HK-2 (cell line): ENCODE measurements at regions not wholly inside any gene's neighbourhood (a gene's known extent, or its start where the extent isn't known, plus 50 kb on each side); places are given as distances from the start of the nearest gene placed in this dataset.
"Not testable (repeated sequence)": the region's sequence is repeated elsewhere in the genome, so short reads cannot be mapped to it uniquely, and the experiment has no call there.

ENCODE experiments used
- DNase-seq: peaks from one replicate; pipeline ENCODE4 v3.0.0-alpha.2; 2018; ENCODE audit not compliant: unreplicated experiment

DNA sequence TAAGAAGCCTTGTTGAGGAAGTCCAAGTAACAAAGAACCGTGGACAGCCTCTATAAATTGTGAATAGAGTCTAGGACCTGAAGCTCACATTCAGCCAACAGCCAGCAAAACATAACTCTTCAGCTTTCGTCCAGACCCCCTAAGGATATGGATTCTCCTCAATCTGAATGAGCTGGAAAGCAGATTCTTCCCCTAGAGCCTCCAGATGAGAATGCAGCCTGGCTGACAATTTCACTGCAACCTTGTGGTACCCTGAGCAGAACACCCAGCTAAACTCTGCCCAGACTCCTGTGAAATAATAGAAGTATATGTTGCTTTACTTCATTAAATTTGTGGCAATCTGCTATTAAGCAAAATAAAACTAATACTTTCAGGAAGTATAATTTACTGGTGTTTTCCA, 483.5 kb upstream of the SLC8A1 start:
- no peak for DNase-seq

DNA sequence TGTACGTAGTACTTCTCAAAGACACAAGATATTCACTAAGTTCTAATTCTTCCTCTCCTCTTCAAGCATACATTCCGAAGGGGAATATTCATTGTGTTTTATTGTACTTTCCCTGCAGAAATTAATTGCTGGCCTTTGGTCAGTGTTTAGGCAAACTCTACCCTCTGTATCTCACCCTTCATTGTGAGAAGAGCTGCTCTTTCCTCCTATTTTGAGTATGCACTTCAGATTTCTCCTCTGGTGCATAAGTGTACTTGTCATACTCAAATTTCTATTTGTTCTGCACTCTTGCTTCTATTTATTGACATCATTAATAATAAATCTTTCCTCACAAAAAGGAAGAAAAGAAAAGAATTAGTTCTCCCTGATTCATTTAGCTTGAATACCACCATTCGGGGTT, 485.4 kb upstream of the SLC8A1 start:
- DNase-seq, result no peak

DNA sequence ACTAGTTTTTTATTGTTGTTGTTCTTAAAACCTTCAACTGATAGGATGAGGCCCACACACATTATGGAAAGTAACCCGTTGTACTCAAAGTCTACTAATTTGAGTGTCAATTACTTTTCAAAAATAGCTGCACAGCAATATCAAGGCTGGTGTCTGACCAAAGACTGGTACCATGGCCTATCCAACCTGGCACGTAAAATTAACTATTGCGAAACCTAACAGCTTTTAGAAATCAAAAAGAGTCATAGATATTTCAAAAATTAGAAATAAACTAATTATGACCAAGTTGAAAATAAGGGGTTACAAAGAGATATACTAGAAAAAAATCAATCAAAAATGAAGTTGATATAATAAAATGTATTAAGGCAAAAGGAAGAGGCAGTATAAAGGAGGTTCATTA, 501.5 kb upstream of the SLC8A1 start:
- no peak for DNase-seq

DNA sequence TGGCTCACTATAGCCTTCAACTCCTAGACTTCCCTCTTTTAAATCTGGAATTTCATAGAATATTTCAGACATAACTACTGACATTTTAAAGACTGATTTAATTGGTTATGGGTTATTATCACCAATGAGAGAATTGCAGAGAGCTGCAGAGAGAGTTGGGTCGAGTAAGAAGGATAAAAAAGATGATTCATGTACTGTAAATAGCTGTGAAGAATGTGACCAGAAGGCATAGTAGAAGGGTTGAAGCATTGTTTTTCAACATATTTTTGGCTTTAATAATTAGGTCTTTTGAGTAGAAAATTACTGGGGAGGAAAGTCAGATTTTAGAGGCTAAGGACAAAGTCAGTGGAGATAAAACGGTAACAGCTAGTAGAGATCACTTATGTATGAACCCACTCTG, 503.2 kb upstream of the SLC8A1 start:
- no peak for DNase-seq

DNA sequence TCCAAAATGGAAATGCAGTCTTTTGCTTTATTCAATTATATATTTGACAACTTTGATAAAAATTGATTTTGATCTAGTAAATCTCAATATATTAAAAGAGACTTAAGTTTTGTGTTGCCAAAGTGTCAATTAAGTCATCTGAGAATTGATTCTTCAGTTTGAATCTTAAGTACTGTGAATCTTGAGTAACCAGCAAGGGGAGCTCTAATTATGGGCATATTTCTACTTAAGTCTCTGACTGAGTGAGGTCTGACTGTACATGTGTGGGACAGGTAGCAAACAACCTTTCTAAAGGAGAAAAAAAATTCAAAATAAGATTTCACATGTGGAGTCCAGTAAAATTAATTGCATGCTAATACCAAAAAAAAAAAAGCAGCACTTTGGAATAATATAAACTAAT, 503.7 kb upstream of the SLC8A1 start:
- no peak for DNase-seq

DNA sequence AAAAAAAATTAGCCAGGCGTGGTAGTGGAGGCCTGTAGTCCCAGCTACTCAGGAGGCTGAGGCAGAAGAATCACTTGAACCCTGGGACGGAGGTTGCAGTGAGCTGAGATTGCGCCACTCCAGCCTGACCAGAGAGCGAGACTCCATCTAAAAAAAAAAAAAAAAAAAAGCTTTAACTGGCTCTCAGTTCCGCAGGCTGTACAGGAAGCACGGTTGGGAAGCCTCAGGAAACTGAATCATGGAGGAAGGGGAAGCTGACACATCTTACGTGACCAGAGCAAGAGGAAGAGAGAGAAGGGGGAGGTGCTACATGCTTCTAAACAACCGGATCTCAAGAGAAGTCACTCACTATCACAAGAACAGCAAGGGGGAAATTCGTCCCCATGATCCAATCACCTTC, 505.6 kb upstream of the SLC8A1 start:
- DNase-seq, result peak; percentile 15

DNA sequence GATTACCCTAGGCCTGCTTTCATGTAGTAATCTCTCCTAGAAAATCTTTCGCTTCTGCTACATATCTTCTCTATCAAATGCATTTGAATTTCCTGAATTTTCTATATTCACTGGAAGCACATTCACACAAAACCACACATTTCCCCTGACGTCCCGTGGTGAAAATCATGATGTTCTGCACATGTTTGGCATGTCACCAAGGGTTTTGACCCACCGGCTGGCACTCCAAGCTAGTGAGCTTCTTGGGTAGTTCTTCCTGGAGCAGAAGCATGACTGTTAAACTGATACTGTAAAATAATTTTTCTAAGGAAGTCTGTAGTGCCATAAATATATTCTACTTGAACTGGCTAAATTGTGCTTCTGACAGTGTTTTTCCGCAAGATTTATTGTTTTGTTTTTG, 510.1 kb upstream of the SLC8A1 start:
- DNase-seq, result no peak

DNA sequence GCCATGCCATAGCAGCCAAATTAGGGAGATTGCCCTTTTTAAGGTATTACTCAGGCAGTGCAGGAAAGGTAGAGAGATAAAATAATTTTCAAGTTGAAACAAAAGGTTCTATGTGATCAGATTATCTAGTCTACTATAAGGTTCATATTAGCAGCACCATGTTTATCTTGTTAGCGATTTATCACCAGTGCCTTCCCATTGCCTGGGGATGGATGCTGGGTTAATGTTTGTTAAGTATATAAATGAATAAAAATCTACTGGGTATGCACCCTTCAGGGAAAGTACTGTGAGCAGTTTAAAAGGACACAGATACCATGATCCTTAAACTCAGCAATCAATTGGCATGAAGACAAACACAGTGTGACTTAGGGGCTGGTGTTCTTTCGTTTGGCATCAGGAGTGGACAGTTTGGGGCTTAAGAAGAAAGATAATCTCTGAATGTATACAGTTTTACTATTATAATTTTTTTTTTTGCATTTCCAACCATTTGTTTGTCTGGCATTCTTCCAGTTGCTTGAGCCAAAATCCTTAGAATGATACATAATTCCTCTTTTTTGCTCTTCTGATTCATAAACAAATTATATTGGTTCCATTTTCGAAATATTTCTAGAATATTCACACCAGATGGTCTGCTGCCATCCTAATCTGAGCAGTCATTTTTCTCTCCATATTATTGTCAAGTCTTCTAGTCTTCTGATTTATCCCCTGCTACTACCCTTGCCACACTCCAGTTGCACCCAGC, 512.8 kb upstream of the SLC8A1 start:
- DNase-seq, result no peak

DNA sequence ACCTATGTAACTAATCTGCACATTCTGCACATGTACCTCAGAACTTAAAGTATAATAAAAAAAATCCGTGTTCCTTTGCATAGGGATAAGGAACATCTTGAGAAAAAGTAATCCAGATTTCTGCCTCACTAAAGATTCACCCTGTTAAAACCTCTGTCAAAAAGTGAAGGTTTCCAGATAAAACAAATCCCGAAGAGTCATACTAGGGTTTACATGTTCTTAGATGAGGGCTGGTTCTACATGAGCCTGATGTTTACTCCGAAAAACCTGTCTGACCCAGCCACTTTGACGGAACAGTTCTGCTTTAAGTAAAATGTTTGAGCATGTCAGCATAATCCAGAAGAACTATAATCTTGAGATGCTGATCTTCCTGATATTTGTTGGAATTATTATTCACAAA, 515.6 kb upstream of the SLC8A1 start:
- no peak for DNase-seq

DNA sequence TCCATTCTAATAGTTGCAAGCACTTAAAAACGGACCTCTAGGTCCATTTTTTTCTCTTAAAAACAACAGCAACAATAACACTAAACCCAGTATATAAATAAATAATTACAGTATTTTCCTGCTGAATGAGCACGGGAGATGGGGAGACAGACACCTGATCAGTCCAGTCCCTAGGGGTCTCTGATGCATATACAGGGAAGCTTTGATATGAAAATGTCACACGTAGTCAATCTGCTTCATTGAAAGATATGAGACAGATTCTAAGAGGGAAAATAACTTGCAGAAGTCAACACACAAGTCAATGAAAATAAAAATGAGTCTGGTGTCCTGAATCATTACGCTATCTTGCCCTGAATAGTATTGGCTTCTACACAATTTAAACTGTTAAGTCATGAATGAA, 523.3 kb upstream of the SLC8A1 start:
- no peak for DNase-seq

DNA sequence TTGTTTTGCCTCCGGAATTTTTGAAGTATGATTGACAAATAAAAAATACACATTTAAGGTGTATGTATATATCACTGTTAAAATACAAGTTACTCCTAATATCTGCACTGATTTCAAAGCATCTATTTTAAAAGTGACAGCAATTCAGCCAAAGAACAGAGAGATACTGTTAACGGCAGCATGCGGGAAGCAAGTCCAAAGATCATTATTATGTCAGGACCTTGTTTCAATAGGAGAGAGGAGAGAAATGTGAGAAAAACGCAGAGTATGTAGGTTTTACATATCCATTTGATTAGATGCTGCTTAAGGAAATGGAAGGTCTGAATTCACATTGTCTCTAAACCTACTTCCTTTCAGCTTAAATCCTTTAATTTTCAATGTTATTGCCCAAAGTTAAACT, 545.5 kb upstream of the SLC8A1 start:
- no peak for DNase-seq

DNA sequence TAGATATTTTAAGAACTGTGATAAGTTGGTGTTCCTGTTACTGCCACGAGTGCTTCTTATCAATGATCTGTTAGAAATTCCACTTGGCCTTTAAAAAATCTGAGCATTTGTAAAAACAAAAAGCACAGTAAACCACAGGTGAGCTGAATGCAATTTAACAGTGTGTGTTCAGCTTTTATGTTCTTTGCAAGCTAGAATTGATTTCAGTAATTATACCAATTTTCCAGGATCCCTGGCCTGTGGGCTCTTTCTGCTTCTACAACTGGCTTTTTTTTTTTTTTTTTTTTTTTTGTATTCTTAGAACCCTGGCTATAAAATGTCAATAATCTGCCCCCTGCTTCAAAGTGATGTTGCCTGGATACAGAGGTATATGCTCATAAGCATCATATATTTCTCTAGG, 548.5 kb upstream of the SLC8A1 start:
- no peak for DNase-seq

DNA sequence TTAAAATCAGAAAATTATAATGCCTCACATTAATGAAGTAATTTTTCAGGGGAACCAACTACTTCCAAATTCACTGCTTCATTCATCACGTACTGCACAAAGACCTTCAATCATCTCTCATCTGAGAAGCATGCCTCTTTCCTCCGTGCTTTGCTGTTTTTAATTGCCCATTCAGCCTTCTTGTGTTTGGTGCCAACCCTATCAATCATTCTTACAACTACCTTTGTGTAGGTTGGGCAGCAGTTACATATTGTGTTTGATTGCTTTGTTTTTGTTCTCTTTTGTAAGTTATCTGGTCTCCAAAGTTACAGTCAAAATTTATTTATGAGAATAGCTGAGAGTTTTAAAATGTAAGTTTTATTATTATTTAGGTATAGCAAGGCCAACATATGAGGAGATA, 549.0 kb upstream of the SLC8A1 start:
- DNase-seq, result no peak

DNA sequence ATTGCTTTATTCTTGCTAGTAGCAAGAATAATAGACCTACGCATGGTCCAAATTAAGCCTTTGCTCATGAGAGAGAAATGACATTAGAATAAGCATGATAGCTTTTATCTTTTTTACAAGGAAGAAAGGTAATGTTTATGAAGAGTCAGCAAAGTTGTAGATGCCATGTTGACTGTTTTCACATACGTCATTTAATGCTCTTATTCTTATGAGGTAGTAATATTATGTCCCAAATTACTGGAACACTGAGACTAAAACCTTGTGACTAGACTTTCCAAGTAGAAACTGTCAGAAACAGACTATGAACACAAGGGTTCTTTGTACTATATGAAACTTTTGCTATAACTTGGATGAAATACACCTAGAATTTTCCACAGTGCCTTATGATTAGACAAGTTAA, 552.8 kb upstream of the SLC8A1 start:
- DNase-seq, result no peak

DNA sequence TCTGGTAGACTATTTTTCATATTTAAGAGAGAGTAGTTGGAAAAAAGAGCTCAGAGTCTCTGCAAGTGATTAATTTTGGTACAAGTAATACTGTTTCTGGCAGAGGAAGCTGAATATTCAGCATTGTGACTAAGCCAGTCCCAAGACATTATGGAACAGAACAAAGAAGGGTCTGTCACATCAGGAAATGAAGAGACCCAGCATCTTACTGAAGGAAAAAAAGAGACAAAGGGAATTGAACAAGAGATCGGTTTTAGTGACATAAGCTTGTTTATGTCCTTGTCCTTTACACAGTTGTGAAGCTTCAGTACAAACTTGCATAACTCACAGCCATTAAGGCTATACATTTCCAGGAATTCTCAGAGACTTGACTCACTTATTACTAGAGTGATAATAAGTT, 568.5 kb upstream of the SLC8A1 start:
- DNase-seq, result no peak

DNA sequence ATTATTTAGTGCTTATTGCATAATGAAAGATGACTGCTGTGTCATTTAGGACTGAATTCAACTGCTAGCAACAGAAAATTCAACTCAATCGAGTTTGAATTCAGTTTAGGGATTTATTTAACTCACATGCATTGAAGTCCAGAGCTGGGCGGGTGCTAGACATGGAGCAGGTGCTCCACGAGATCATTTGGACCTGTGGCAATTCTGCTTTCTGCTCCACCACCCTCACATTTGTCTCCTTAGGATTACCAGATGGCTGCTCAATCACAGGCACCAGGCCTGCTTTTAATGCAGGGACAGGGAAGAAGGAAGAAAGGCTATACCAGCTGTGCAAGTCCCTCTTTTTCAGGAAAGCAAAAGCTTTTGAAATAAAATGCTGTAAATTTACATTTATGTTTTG, 572.9 kb upstream of the SLC8A1 start:
- no peak for DNase-seq

DNA sequence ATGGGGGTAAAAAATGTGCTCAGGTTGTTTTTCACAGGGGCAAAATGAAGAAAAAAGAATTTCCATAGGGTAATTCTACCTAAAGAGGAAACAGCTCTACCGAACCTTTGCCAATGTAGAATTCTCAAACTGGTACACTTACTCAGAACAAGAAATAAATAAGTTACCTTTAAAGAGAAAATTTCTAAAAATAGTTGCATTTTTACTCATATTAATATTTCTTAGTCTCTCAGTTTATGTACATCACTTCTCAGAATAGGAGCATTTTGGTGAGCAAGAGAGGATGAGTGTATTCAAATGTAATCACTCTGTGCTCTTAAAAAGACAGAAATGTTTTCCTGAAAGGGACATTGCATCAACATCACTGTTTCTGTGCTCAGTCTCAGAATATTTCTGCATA, 574.7 kb upstream of the SLC8A1 start:
- no peak for DNase-seq

DNA sequence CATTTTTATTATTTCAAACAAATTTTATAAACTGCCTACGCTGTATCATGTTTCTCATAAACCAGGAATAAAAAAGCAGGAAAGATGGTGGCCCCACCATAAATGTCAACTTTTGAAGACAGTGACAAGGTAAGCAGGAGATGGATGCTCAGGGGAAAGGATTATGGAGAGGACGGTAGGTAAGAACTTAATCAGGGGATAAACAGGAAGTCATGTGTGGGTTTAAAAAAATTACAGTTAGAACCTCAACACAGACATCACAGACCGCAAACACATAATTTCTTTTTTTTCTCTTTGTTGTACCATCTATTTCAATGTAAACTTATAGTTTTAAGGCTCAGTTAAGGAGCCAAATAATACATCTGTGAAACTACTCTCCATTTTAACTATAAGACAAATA, 575.2 kb upstream of the SLC8A1 start:
- no peak for DNase-seq

DNA sequence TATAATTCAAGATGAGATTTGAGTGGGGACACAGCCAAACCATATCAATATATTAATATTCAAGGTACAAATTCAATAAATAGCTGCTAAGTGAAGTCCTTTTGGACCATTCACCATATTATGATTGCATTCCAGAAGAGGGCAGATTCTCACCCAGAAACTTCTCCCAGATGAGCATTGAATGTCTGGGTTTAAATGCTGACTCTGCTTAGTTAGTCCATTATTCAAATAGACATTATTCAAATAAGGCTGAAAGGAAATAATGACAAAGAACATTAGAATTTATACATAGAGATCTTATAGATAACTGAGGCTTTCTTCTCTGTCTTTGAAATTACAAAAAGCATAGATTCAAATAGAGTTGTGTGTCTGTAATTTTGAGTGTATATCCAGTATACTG, 579.4 kb upstream of the SLC8A1 start:
- DNase-seq, result no peak

DNA sequence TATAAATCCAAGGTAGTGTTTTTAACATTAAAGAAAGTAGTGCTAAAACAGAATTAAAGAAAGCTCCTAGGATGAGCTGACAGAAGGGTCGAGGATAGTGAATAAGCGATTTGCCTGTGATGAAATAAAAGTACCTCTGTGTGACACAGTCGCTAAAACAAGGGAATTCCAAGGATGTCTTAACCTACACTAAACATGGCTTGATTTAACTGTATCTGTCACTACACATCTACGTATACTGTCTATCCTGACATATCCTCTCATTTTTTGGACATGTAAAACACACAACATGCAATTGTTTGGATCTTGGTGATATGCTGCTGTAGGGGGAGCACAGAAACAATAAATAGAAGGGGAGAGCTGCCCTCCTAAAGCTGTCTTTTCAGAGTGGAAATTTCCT, 580.8 kb upstream of the SLC8A1 start:
- DNase-seq, result no peak

DNA sequence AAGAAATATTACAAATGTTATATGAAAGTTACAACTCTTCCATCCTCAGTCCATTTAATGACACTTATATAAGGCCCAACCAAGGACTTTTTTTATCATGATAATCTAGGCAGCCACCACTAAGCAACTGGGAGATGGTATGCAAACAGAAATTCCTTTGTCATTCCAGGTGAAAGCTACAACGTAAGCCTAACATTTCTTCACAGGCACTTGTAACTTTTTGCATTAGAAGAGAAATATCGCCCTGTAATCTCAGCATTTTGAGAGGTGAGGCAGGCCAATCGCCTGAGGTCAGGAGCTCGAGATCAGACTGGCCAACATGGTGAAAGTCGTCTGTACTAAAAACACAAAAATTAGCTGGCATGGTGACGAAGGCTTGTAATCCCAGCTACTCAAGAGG, 581.2 kb upstream of the SLC8A1 start:
- no peak for DNase-seq

DNA sequence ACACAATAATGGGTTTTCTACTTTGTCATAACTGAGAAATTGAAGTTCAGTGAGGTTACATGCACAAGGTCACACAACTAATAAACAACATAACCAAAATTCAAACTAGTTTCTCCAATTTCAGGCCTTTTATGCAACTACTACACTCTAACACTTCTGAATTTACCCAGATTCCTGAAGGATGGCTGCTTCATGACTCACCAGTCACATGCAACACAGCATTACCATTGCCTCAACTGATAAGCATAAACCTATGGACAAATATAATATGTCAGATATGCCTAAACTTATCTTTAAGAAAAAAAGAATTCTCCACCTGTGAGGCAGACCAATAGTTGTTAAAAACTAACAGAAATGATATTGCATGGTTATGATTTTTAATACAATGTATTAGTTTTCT, 586.5 kb upstream of the SLC8A1 start:
- peak; percentile 4 for DNase-seq

DNA sequence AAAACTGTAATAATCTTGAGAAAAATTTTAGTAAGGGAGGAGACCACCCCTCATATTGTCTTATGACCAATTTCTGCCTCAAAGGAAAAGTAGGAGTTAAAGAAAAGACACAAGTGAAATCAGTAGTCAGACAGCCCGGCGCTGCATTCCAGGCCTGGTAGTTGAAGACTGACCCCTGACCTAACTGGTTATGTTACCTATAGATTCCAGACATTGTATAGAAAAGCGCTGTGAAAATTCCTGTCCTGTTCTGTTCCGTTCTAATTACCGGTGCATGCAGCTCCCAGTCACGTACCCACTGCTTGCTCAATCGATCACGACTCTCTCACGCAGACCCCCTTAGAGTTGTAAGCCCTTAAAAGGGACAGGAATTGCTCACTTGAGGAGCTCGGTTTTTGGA, 587.9 kb upstream of the SLC8A1 start:
- not testable (repeated sequence) for DNase-seq

DNA sequence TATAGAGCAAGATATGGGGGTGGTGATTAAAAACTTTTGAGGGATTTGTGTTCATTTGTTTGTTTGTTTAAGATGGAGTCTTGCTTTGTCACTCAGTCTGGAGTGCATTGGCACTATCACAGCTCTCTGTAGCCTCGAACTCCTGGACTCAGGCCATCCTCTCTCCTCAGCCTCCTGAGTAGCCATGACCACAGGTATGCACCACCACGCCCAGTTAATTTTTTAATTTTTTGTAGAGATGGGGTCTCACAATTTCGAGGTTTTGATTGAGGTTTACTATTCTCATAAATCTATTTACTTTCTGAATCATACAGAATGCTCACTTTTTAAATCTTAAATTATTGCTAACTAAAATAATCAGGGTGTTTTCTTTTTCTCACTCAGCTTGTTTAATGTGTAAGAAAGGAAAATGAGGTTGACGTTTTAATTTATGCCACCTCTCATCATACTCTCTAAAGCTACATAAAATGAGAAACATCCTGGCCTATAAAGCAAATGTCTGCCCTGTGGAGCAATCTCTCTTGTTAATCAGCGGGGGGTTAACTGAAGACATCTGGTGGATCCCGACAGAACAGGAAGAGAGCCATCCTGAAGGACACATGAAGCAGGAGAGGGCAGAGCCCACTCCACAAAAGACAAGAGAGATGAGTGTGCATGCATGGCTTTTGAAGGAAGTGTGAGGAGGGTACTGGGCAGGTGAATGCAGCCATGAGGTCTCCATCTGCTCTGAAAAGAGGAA, 589.1 kb upstream of the SLC8A1 start:
- DNase-seq, result no peak
